Testis (tissue), 2 donors: ENCODE measurements at regions not wholly inside any gene's neighbourhood (a gene's known extent, or its start where the extent isn't known, plus 50 kb on each side); places are given as distances from the start of the nearest gene placed in this dataset.

Experiments used
- POLR2A ChIP-seq: fragments of 450-650 bp; IDR thresholded peaks from one replicate; pipeline ENCODE4 v1.6.1; 2017; ENCODE audit warnings: antibody characterized with exemption, mild to moderate bottlenecking, moderate library complexity
- TF ChIP-seq, protein P1 (sequence below), 3 experiments: fragments of 450-650 bp in 2 of 3; fragments of 200-600 bp in 1 of 3; sonication (generic) in 1 of 3; IDR thresholded peaks; one replicate each; pipeline ENCODE4 v1.5.1; 2016 to 2019; ENCODE audit warnings: antibody characterized with exemption in 3 of 3, mild to moderate bottlenecking in 2 of 3, moderate library complexity in 1 of 3

- TF ChIP-seq, protein P1, sequence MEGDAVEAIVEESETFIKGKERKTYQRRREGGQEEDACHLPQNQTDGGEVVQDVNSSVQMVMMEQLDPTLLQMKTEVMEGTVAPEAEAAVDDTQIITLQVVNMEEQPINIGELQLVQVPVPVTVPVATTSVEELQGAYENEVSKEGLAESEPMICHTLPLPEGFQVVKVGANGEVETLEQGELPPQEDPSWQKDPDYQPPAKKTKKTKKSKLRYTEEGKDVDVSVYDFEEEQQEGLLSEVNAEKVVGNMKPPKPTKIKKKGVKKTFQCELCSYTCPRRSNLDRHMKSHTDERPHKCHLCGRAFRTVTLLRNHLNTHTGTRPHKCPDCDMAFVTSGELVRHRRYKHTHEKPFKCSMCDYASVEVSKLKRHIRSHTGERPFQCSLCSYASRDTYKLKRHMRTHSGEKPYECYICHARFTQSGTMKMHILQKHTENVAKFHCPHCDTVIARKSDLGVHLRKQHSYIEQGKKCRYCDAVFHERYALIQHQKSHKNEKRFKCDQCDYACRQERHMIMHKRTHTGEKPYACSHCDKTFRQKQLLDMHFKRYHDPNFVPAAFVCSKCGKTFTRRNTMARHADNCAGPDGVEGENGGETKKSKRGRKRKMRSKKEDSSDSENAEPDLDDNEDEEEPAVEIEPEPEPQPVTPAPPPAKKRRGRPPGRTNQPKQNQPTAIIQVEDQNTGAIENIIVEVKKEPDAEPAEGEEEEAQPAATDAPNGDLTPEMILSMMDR (IDR thresholded peaks at IDR 0.05): no peak
- no peak for TF ChIP-seq POLR2A
Measured at GRCh38 chr2:64784168-64785061, 130.7 kb upstream of the SERTAD2 start.
